Omental fat pad (tissue), 3 donors: ENCODE measurements at regions not wholly inside any gene's neighbourhood (a gene's known extent, or its start where the extent isn't known, plus 50 kb on each side); places are given as distances from the start of the nearest gene placed in this dataset.
A peak's percentile ranks its signal among the peaks of the same experiment; 100 is the strongest.

Experiments used
- ATAC-seq: fragments of 150-250 bp; one replicate; pipeline ENCODE4 v1.9.1; 2016; ENCODE audit warnings: mild to moderate bottlenecking, moderate library complexity; ENCODE audit not compliant: low FRiP score
- DNase-seq: peaks from one replicate; pipeline ENCODE4 v3.0.0-alpha.2; 2019; ENCODE audit warnings: low spot score
- CTCF ChIP-seq, 3 donors: fragments of 450-650 bp; IDR thresholded peaks; one replicate each; pipeline ENCODE4 v1.5.1; 2016 to 2017; ENCODE audit warnings: antibody characterized with exemption in 3 of 3, mild to moderate bottlenecking in 3 of 3, moderate library complexity in 2 of 3

GRCh38 chr2:152929628-152930027, 211.2 kb downstream of the ARL6IP6 start:
- no peak for ATAC-seq
- DNase-seq, result no peak
- TF ChIP-seq CTCF (IDR thresholded peaks at IDR 0.05), result no peak

- DNase-seq (no peak), ATAC-seq (no peak)
- TF ChIP-seq CTCF (IDR thresholded peaks at IDR 0.05), result peak in 1 of 3 donors; percentile 18
Measured at GRCh38 chr2:152925547-152926448, 207.4 kb downstream of the ARL6IP6 start.

GRCh38 chr2:152924722-152925121, 206.3 kb downstream of the ARL6IP6 start:
- ATAC-seq (peak; percentile 94), DNase-seq (no peak)
- TF ChIP-seq CTCF (IDR thresholded peaks at IDR 0.05), result no peak

GRCh38 chr2:152924219-152924618, 205.8 kb downstream of the ARL6IP6 start:
- DNase-seq (no peak), ATAC-seq (no peak)
- no peak for TF ChIP-seq CTCF (IDR thresholded peaks at IDR 0.05)

- TF ChIP-seq CTCF (IDR thresholded peaks at IDR 0.05), result no peak
- ATAC-seq, result peak; percentile 73
- DNase-seq, result no peak
Measured at GRCh38 chr2:152920846-152921245, 202.4 kb downstream of the ARL6IP6 start.

- DNase-seq (no peak), ATAC-seq (no peak)
Measured at GRCh38 chr2:152910970-152911369, 192.6 kb downstream of the ARL6IP6 start.

More at GRCh38 chr2:152910970-152911369, 192.6 kb downstream of the ARL6IP6 start:
- TF ChIP-seq CTCF (IDR thresholded peaks at IDR 0.05), result no peak
